Right cardiac atrium (tissue), 5 donors: ENCODE measurements at regions not wholly inside any gene's neighbourhood (a gene's known extent, or its start where the extent isn't known, plus 50 kb on each side); places are given as distances from the start of the nearest gene placed in this dataset.

Experiments used
- ATAC-seq, 2 donors: fragments of 200-7000 bp; cut with Tn5 transposase; one replicate each; pipeline versions ENCODE4 v1.8.0 to v1.9.1; 2020; ENCODE audit warnings: moderate library complexity in 2 of 2, mild to moderate bottlenecking in 1 of 2
- DNase-seq, 3 donors: peaks; one replicate each; pipeline ENCODE4 v3.0.0-alpha.2; 2020
- H3K27ac ChIP-seq: one replicate; pipeline ENCODE4 v1.5.1; 2013; ENCODE audit warnings: mild to moderate bottlenecking, low read length, control low read depth, moderate library complexity
- H3K27me3 ChIP-seq: one replicate; pipeline ENCODE4 v1.6.1; 2013; ENCODE audit not compliant: control insufficient read depth, insufficient read depth
- H3K4me1 ChIP-seq: one replicate; pipeline ENCODE4 v1.6.1; 2013; ENCODE audit warnings: low read length; ENCODE audit not compliant: control insufficient read depth, insufficient read depth
- H3K4me3 ChIP-seq: one replicate; pipeline ENCODE4 v1.5.1; 2013; ENCODE audit warnings: low read length, control low read depth
- H3K9me3 ChIP-seq: one replicate; pipeline ENCODE4 v1.6.1; 2013; ENCODE audit warnings: low read length; ENCODE audit not compliant: control insufficient read depth
- WGBS: extraction: QIAGEN DNeasy Blood & Tissue Kit; methylation state at CpG from one replicate; pipeline ENCODE4 v1.1.7; 2013; 5-methylcytosine and 5-hydroxymethylcytosine counted together
- intact Hi-C, 4 donors: fragments of 100-400 bp; cut with DNase I; formaldehyde crosslinking; loops; one replicate each; pipeline versions ENCODE4 v1.11.0 to v1.14.0; 2022 to 2023
- donor health status: healthy with polysubstance abuse.
- donor health status: DM: no; HTN: yes; CAD: no.
- donor health status: DM: no; HTN: no; CAD: no.
- donor health status: DM: no; HTN: yes; CAD: no; lungs with severe emphysema.
- donor health status: DM: yes; HTN: yes; CAD: no.

DNA sequence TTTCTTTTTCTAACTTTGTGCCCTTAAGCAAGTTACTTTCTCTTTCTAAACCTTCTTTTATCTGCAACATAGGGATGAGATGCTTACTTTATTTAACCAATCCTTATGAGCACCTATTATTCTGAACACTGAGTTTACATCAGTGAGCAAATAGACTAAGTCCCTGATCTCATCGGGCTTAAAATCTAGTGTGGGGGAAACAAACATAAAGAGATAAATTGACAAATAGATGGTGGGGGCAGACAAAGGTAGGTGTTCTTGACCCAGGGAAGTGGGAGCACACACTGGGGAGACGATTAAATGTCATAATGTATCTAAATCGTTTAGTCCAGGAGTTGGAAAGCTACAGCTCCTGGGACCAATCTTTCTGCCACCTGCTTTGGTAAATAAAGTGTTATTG lies 129.6 kb downstream of the TFAP2C start:
- intact Hi-C loops = no loop called here
- Histone ChIP-seq H3K4me1 (no peaks in the 10 kb centered on the region), H3K4me3 (no peak overlapping the region), H3K27me3 (peaks cover 4% of the 10 kb centered on the region), H3K9me3 (peaks cover 3% of the 10 kb centered on the region), H3K27ac (no peak overlapping the region)
- 89% methylated on average over 3 of the region's 3 CpGs for WGBS
- no peak for ATAC-seq
- DNase-seq = no peak

- WGBS = 81% methylated on average over 8 of the region's 8 CpGs
- no peaks in the 10 kb centered on the region for H3K4me1 ChIP-seq
- H3K4me3 ChIP-seq = no peak overlapping the region
- DNase-seq (no peak), ATAC-seq (no peak)
- no peak overlapping the region for H3K27ac ChIP-seq
- intact Hi-C loops = no loop called here
- H3K27me3 ChIP-seq = peaks cover 1% of the 10 kb centered on the region
- H3K9me3 ChIP-seq = peaks cover 3% of the 10 kb centered on the region
These were observed 130.7 kb downstream of the TFAP2C start for GRCh38 chr20:56759741-56760278.

DNA sequence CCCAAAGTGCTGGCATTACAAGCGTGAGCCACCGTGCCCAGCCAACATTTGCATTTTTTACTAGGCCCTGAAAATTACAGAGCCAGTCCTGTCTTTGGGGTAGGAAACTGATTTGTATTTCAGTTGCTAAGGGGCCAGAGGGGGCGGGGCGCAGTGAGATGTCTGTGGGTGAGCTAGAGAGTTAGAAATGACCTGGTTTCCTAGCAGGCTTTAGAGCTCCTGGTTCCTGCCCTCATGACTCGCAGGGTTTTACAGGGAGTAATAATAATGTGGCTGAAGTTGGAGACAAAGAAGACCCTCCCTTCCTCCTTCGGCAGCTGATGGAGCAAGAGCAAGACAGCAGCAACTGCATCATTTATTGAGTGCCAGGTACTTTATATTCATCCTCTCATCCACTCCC lies 131.5 kb downstream of the TFAP2C start:
- H3K9me3 ChIP-seq = peaks cover 3% of the 10 kb centered on the region
- ATAC-seq (no peak), DNase-seq (no peak)
- no peak overlapping the region for H3K4me3 ChIP-seq
- H3K27ac ChIP-seq = no peak overlapping the region
- H3K4me1 ChIP-seq = no peaks in the 10 kb centered on the region
- 88% methylated on average over 6 of the region's 6 CpGs for WGBS
- H3K27me3 ChIP-seq = no peaks in the 10 kb centered on the region
- intact Hi-C loops = no loop called here

GRCh38 chr20:56761393-56761792 lies 132.3 kb downstream of the TFAP2C start:
- 93% methylated on average over 2 of the region's 2 CpGs for WGBS
- Histone ChIP-seq H3K4me3 (no peak overlapping the region), H3K9me3 (peaks cover 3% of the 10 kb centered on the region), H3K4me1 (no peaks in the 10 kb centered on the region), H3K27ac (no peak overlapping the region), H3K27me3 (no peaks in the 10 kb centered on the region)
- intact Hi-C loops = no loop called here
- DNase-seq (no peak), ATAC-seq (no peak)

DNA sequence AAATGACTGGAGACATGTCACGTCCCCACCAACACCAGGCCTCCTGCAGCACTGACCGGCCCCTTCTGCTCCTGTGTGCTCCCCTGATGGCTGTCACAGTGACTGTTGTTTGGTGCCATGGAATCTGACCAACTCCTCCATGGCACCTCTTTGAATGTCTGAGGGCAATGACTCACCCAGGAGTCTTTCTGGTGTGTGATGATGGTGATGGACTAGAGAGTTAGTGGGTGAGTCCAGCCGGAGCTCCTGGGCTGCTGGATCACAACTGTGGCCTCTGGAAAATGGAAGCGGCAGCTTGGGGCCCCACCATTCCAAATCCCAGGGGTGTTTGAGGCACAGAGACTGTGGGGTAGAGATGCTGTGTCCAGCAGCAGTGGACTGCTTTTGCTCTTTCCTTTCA lies 133.3 kb downstream of the TFAP2C start:
- Histone ChIP-seq H3K27me3 (no peaks in the 10 kb centered on the region), H3K9me3 (peaks cover 2% of the 10 kb centered on the region), H3K4me3 (no peak overlapping the region), H3K4me1 (no peaks in the 10 kb centered on the region), H3K27ac (no peak overlapping the region)
- no peak for DNase-seq
- intact Hi-C loops = no loop called here
- ATAC-seq = no peak
- WGBS = 82% methylated on average over 4 of the region's 4 CpGs

- ATAC-seq = no peak
- Histone ChIP-seq H3K27ac (no peak overlapping the region), H3K4me3 (no peak overlapping the region), H3K4me1 (no peaks in the 10 kb centered on the region), H3K9me3 (no peaks in the 10 kb centered on the region), H3K27me3 (no peaks in the 10 kb centered on the region)
- intact Hi-C loops = no loop called here
- 86% methylated on average over 8 of the region's 8 CpGs for WGBS
- no peak for DNase-seq
These were observed 133.7 kb downstream of the TFAP2C start for GRCh38 chr20:56762829-56763228.

- Histone ChIP-seq H3K4me1 (no peaks in the 10 kb centered on the region), H3K27ac (no peak overlapping the region), H3K9me3 (no peaks in the 10 kb centered on the region), H3K4me3 (no peak overlapping the region), H3K27me3 (no peaks in the 10 kb centered on the region)
- intact Hi-C loops = no loop called here
- DNase-seq (no peak), ATAC-seq (no peak)
- 81% methylated on average over 15 of the region's 15 CpGs for WGBS
These were observed 135.6 kb downstream of the TFAP2C start for GRCh38 chr20:56764671-56765070.

DNA sequence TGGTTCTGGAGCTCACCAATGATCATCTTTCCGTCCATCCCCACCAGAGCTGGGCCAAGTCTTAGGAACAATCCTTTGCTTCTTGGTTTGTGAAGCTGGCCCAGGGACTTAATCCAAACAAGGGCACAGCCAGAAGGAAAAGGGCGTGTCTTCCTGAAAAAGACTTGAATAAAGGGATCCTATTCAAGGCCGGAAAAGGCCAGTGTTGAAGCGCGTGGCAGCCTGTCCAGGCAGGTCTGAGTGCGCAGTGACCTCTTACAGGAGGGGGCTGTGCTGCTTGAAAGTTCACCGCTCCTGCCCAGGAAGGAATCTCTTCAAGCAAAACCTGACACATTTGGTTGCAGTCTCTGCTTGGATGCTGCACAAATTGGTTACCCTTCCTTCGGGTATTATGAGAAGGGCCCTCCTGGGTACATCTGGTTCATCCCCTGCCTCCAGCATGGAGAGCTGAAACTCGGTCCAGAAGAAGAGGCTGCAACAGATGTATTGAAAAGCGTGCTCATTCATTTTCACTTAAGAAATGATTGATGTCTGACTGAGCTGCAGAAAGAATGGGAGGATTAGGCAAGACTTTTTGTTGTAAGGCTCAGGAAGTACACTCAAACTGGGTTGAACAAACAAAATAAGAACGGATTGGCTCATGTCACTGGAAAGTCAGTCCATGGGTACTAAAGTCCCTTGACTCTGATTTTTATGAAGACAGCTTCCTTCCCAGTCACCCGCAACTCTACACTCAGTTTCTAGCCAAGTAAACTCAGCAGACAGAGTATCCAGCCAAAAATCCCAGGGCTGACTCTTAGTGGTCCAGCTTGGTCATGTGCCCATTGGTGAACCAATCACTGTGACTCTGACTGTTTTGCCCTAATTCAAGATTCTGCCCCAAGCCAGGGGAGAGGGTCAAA lies 136.3 kb downstream of the TFAP2C start:
- Histone ChIP-seq H3K4me3 (no peak overlapping the region), H3K9me3 (no peaks in the 10 kb centered on the region), H3K27me3 (no peaks in the 10 kb centered on the region), H3K27ac (no peak overlapping the region), H3K4me1 (no peaks in the 10 kb centered on the region)
- ATAC-seq (peak; percentile 57 to 65), DNase-seq (peak in 1 of 3 donors; percentile 68)
- WGBS = 64% methylated on average over 12 of the region's 12 CpGs
- intact Hi-C loops = no loop called here

- Histone ChIP-seq H3K27ac (no peak overlapping the region), H3K4me3 (no peak overlapping the region), H3K27me3 (no peaks in the 10 kb centered on the region), H3K4me1 (no peaks in the 10 kb centered on the region), H3K9me3 (no peaks in the 10 kb centered on the region)
- no peak for ATAC-seq
- intact Hi-C loops = no loop called here
- WGBS = 64% methylated on average over 3 of the region's 3 CpGs
- DNase-seq = no peak
These were observed 137.4 kb downstream of the TFAP2C start for GRCh38 chr20:56766528-56766927.

GRCh38 chr20:56769921-56770600 lies 141.0 kb downstream of the TFAP2C start:
- DNase-seq = no peak
- Histone ChIP-seq H3K4me3 (no peak overlapping the region), H3K27ac (no peak overlapping the region), H3K9me3 (no peaks in the 10 kb centered on the region), H3K4me1 (no peaks in the 10 kb centered on the region), H3K27me3 (no peaks in the 10 kb centered on the region)
- intact Hi-C loops = no loop called here
- WGBS = 69% methylated on average over 7 of the region's 7 CpGs
- ATAC-seq = no peak

DNA sequence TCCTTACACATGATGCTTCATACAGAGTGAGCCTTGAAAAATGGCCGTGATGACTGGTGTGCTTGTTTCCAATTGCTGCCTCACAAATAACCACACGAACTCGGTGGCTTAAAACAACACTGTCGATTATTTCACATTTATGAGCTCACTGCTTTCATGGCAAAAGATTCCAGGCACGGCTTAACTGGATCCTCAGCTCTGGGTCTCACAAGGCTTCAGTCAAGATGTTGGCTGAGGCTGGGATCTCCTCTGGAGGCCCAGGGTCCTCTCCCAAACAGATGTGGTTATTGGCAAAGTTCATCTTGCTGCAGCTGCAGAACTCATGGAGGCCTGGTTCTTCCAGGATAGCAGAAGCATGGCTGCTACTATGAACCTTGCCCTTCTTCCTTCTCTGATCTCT lies 144.6 kb downstream of the TFAP2C start:
- Histone ChIP-seq H3K9me3 (no peaks in the 10 kb centered on the region), H3K27me3 (no peaks in the 10 kb centered on the region), H3K27ac (no peak overlapping the region), H3K4me1 (no peaks in the 10 kb centered on the region), H3K4me3 (no peak overlapping the region)
- DNase-seq = no peak
- ATAC-seq = no peak
- intact Hi-C loops = no loop called here
- 72% methylated on average over 5 of the region's 5 CpGs for WGBS
